Fibroblast of lung (primary cell): ENCODE measurements at regions not wholly inside any gene's neighbourhood (a gene's known extent, or its start where the extent isn't known, plus 50 kb on each side); places are given as distances from the start of the nearest gene placed in this dataset.

Experiments
- DNase-seq, 2 donors: peaks; one replicate each; pipeline versions ENCODE4 v3.0.0 to v3.0.0-alpha.2; 2010; ENCODE audit warnings: low read depth in 2 of 2
- H2AFZ ChIP-seq: 2 replicates; pipeline ENCODE4 v1.5.1; 2012; ENCODE audit warnings: low read length, control low read depth, inconsistent platforms
- H3K27ac ChIP-seq: 2 replicates; pipeline ENCODE4 v1.5.1; 2011; ENCODE audit warnings: low read length, control low read depth; ENCODE audit not compliant: insufficient read depth
- H3K27me3 ChIP-seq: 2 replicates; pipeline ENCODE4 v1.5.1; 2011; ENCODE audit warnings: mild to moderate bottlenecking, low read length; ENCODE audit not compliant: control insufficient read depth, insufficient read depth
- H3K36me3 ChIP-seq: 2 replicates; pipeline ENCODE4 v1.5.1; 2011; ENCODE audit warnings: low read length; ENCODE audit not compliant: control insufficient read depth, insufficient read depth
- H3K4me1 ChIP-seq: 2 replicates; pipeline ENCODE4 v1.5.1; 2011; ENCODE audit warnings: low read length; ENCODE audit not compliant: control insufficient read depth, insufficient read depth; ENCODE audit errors: extremely low read depth
- H3K4me2 ChIP-seq: 2 replicates; pipeline ENCODE4 v1.5.1; 2011; ENCODE audit warnings: low read length, control low read depth; ENCODE audit not compliant: insufficient read depth; ENCODE audit errors: extremely low read depth
- H3K4me3 ChIP-seq, 4 experiments: fragments of 200-600 bp in 1 of 4; sonication (generic) in 1 of 4; replicated peaks in 1 of 4; 2 replicates each; pipeline ENCODE4 v1.5.1; 2011 to 2016; ENCODE audit warnings: low read length in 4 of 4, low read depth in 3 of 4, mild to moderate bottlenecking in 3 of 4, control low read depth in 2 of 4, inconsistent platforms in 1 of 4, mixed read lengths in 1 of 4; ENCODE audit not compliant: insufficient read depth in 1 of 4; ENCODE audit errors: control extremely low read depth in 1 of 4
- H3K79me2 ChIP-seq: 2 replicates; pipeline ENCODE4 v1.5.1; 2012; ENCODE audit warnings: mild to moderate bottlenecking, low read length, inconsistent platforms; ENCODE audit not compliant: control insufficient read depth, insufficient read depth
- H3K9ac ChIP-seq: 2 replicates; pipeline ENCODE4 v1.5.1; 2011; ENCODE audit warnings: mild to moderate bottlenecking, low read length, control low read depth; ENCODE audit not compliant: insufficient read depth
- H3K9me3 ChIP-seq: 2 replicates; pipeline ENCODE4 v1.5.1; 2012; ENCODE audit warnings: low read depth, low read length; ENCODE audit not compliant: control insufficient read depth, insufficient read depth
- H4K20me1 ChIP-seq: 2 replicates; pipeline ENCODE4 v1.5.1; 2011; ENCODE audit warnings: low read length; ENCODE audit not compliant: control insufficient read depth, insufficient read depth; ENCODE audit errors: extremely low read depth
- EZH2 ChIP-seq: IDR thresholded peaks from 2 replicates; pipeline ENCODE4 v1.5.1; 2012; ENCODE audit warnings: low read length, control low read depth, mild to moderate bottlenecking; ENCODE audit errors: missing control alignments
- TF ChIP-seq, protein P1 (sequence below), 2 donors: IDR thresholded peaks in 1 of 2; conservative IDR thresholded peaks in 1 of 2; 1 replicate in 1 of 2; 2 replicates in 1 of 2; pipeline ENCODE4 v1.5.1; 2011 to 2012; ENCODE audit warnings: low read length in 2 of 2, control low read depth in 1 of 2, inconsistent platforms in 1 of 2, low read depth in 1 of 2, mild to moderate bottlenecking in 1 of 2

DNA sequence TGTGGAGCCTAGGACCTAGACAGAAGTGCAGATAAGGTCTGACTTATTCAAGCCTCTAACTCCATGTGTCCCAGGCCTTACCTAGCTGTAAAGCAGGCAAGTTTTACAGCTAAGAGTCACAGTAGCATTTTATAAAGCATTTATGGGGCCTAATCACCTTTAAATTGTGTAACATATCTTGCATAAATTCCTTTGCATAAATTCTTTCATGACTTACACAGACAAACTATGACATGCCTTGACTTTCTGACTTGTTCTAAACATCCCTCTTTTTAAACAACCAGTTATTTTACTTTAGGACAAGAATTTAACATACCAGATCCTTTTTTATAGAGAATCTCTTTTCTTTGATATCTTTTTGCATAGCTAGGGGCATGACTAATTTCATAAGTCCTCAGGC, 1257.8 kb upstream of the NRXN1 start:
- no peaks in the 10 kb centered on the region for H3K4me1 ChIP-seq
- H3K9me3 ChIP-seq = no peaks in the 10 kb centered on the region
- DNase-seq = peak in 1 of 2 donors; percentile 19
- H3K36me3 ChIP-seq = no peaks in the 10 kb centered on the region
- H3K27ac ChIP-seq = no peak overlapping the region
- H3K9ac ChIP-seq = no peak overlapping the region
- H3K79me2 ChIP-seq = no peaks in the 10 kb centered on the region
- H3K4me2 ChIP-seq = no peak overlapping the region
- H2AFZ ChIP-seq = no peak overlapping the region
- H3K4me3 ChIP-seq = no peak overlapping the region
- H4K20me1 ChIP-seq = no peaks in the 10 kb centered on the region
- H3K27me3 ChIP-seq = no peaks in the 10 kb centered on the region
- TF ChIP-seq EZH2 = no peak

DNA sequence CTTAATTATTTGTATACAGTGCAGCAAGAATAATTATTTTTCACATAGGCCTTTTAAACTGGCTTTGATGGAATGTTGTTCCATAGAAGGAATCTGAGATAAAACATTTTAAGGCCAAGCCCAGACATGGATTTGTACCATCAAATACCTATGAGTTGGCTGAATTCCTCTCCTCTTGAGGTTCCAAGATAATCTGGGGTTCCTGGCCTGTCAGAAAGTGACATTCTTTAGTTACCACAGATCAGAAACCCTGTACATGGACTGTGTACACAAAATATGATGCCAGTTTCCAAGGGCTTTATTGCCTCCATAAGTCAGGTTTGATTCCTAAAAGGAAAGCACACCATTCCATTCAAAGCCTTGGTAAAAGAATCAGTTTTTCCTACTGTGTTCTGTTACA, 1256.7 kb upstream of the NRXN1 start:
- Histone ChIP-seq H3K4me2 (no peak overlapping the region), H3K9ac (no peak overlapping the region), H3K9me3 (no peaks in the 10 kb centered on the region), H4K20me1 (no peaks in the 10 kb centered on the region), H3K79me2 (no peaks in the 10 kb centered on the region), H3K4me1 (no peaks in the 10 kb centered on the region), H3K36me3 (no peaks in the 10 kb centered on the region), H3K27ac (no peak overlapping the region), H2AFZ (no peak overlapping the region), H3K4me3 (no peak overlapping the region), H3K27me3 (no peaks in the 10 kb centered on the region)
- TF ChIP-seq EZH2 = no peak
- TF ChIP-seq, protein P1, sequence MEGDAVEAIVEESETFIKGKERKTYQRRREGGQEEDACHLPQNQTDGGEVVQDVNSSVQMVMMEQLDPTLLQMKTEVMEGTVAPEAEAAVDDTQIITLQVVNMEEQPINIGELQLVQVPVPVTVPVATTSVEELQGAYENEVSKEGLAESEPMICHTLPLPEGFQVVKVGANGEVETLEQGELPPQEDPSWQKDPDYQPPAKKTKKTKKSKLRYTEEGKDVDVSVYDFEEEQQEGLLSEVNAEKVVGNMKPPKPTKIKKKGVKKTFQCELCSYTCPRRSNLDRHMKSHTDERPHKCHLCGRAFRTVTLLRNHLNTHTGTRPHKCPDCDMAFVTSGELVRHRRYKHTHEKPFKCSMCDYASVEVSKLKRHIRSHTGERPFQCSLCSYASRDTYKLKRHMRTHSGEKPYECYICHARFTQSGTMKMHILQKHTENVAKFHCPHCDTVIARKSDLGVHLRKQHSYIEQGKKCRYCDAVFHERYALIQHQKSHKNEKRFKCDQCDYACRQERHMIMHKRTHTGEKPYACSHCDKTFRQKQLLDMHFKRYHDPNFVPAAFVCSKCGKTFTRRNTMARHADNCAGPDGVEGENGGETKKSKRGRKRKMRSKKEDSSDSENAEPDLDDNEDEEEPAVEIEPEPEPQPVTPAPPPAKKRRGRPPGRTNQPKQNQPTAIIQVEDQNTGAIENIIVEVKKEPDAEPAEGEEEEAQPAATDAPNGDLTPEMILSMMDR (conservative IDR thresholded peaks at IDR 0.05 in 1 of 2, IDR thresholded peaks at IDR 0.05 in 1 of 2; ENCODE audit: low read depth in 1 of 2, low read length in 2 of 2) = no peak
- DNase-seq = peak in 1 of 2 donors; percentile 43

DNA sequence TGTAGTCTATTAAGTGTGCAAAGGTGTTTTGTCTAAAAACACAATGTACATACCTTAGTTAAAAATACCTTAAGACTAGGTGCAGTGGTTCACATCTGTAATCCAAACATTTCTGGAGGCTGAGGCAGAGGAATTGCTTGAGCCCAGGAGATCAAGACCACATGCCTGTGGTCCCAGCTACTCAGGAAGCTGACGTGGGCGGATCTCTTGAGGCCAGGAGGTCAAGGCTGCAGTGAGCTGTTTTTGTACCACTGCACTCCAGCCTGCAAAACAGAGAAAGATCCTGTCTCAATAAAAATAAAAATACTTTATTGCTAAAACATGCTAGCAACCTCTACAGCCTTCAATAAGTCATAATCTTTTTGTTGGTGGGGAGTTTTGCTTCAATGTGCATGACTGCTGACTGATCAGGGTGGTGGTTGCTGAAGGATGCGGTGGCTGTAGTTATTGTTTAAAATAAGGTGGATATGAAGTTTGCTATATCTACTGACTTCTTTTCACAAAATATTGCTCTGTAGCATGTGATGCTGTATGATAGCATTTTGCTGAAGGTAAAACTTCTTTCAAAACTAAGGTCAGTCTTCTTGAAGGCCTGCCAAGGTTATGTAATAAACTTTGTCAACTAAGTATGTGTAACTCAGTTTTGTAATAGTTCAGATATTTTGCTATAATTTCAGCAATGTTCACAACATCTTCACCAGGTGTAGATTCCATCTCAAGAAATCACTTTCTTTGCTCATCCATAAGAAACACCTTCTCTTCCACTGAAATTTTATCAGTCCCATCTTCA, 1238.0 kb upstream of the NRXN1 start:
- Histone ChIP-seq H3K36me3 (no peaks in the 10 kb centered on the region), H4K20me1 (no peaks in the 10 kb centered on the region), H3K27me3 (no peaks in the 10 kb centered on the region), H2AFZ (no peak overlapping the region), H3K79me2 (no peaks in the 10 kb centered on the region), H3K27ac (no peak overlapping the region), H3K4me1 (no peaks in the 10 kb centered on the region), H3K9me3 (no peaks in the 10 kb centered on the region), H3K4me2 (no peak overlapping the region), H3K4me3 (no peak overlapping the region), H3K9ac (no peak overlapping the region)
- peak; percentile 48 to 90 for DNase-seq
- TF ChIP-seq EZH2 = no peak
- TF ChIP-seq, protein P1 (conservative IDR thresholded peaks at IDR 0.05 in 1 of 2, IDR thresholded peaks at IDR 0.05 in 1 of 2; ENCODE audit: low read depth in 1 of 2, low read length in 2 of 2) = no peak
